ENCODE measurements at regions not wholly inside any gene's neighbourhood (a gene's known extent, or its start where the extent isn't known, plus 50 kb on each side); places are given as distances from the start of the nearest gene placed in this dataset.

DNA sequence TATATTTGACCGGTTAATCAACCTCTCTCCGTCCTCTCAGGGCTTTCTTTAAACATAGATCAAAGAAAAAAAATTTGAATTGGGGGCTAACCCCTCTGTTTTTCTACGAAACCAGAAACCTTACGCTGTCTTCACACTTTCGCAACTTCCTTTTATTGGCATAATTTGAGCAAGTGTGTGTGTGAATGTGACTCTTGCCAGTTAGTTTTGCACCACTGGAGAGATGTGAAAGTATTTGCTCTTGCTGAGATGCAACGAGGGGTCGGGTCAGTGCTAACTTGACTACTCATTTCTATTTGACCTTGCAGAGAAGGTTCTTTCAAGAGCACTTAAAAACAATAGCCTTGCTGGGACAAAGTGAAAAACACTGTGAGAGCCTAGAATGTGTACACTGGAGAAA is 81.2 kb downstream of the FAM43A start:
- TF ChIP-seq, protein P1, sequence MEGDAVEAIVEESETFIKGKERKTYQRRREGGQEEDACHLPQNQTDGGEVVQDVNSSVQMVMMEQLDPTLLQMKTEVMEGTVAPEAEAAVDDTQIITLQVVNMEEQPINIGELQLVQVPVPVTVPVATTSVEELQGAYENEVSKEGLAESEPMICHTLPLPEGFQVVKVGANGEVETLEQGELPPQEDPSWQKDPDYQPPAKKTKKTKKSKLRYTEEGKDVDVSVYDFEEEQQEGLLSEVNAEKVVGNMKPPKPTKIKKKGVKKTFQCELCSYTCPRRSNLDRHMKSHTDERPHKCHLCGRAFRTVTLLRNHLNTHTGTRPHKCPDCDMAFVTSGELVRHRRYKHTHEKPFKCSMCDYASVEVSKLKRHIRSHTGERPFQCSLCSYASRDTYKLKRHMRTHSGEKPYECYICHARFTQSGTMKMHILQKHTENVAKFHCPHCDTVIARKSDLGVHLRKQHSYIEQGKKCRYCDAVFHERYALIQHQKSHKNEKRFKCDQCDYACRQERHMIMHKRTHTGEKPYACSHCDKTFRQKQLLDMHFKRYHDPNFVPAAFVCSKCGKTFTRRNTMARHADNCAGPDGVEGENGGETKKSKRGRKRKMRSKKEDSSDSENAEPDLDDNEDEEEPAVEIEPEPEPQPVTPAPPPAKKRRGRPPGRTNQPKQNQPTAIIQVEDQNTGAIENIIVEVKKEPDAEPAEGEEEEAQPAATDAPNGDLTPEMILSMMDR (conservative IDR thresholded peaks at IDR 0.05; ENCODE audit: low read depth in 2 of 2) = no peak
- TF ChIP-seq, protein P2, sequence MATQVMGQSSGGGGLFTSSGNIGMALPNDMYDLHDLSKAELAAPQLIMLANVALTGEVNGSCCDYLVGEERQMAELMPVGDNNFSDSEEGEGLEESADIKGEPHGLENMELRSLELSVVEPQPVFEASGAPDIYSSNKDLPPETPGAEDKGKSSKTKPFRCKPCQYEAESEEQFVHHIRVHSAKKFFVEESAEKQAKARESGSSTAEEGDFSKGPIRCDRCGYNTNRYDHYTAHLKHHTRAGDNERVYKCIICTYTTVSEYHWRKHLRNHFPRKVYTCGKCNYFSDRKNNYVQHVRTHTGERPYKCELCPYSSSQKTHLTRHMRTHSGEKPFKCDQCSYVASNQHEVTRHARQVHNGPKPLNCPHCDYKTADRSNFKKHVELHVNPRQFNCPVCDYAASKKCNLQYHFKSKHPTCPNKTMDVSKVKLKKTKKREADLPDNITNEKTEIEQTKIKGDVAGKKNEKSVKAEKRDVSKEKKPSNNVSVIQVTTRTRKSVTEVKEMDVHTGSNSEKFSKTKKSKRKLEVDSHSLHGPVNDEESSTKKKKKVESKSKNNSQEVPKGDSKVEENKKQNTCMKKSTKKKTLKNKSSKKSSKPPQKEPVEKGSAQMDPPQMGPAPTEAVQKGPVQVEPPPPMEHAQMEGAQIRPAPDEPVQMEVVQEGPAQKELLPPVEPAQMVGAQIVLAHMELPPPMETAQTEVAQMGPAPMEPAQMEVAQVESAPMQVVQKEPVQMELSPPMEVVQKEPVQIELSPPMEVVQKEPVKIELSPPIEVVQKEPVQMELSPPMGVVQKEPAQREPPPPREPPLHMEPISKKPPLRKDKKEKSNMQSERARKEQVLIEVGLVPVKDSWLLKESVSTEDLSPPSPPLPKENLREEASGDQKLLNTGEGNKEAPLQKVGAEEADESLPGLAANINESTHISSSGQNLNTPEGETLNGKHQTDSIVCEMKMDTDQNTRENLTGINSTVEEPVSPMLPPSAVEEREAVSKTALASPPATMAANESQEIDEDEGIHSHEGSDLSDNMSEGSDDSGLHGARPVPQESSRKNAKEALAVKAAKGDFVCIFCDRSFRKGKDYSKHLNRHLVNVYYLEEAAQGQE (IDR thresholded peaks at IDR 0.05; ENCODE audit: unreplicated experiment) = no peak
- no peak for TF ChIP-seq CREB1 (CRISPR knock-in tag; IDR thresholded peaks at IDR 0.05; ENCODE audit: low read depth)

Data from GM23338 (cell line).